Non-pigmented ciliary epithelial cell (primary cell): ENCODE measurements at regions not wholly inside any gene's neighbourhood (a gene's known extent, or its start where the extent isn't known, plus 50 kb on each side); places are given as distances from the start of the nearest gene placed in this dataset.

Experiments used
- DNase-seq: peaks from one replicate; pipeline ENCODE4 v3.0.0-alpha.2; 2010; ENCODE audit warnings: low read depth

DNA sequence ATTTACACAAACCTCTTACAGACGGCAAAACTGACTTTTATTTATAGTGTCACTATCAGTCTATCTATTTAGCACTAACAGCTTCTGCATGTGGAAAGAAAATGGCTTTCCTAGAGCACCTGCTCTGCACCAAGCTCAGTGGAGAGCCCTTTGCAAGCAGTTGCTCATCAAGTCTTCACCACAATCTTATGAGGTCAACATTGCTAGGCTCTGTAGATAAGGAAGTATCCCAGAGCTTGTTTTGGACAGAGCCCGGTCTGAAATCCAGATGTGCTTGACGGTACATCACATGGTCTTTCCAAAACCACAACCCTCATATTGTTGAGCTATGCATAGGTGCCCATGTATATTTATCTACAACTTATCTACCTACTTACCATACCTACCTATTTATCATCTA, 572.7 kb upstream of the CDH5 start:
- DNase-seq: no peak

DNA sequence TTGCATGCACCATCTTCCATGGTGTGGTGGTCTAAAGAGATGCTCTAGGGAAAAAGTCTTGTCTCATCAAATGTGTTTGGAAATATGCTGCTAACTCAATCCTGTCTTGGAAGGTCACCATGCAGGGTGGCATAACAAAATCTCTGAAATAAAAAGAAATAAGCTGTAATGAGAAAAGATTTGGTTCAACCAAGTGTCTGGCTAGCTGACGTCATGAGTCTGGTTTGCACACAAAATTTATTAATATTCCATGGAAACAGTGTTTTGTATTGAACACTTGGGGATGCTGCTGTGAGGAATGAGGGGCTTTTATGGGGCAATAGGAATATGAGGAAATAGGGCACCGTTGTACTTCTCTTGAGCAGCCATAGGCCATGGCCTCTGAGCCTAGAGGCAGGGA, 575.7 kb upstream of the CDH5 start:
- no peak for DNase-seq

DNA sequence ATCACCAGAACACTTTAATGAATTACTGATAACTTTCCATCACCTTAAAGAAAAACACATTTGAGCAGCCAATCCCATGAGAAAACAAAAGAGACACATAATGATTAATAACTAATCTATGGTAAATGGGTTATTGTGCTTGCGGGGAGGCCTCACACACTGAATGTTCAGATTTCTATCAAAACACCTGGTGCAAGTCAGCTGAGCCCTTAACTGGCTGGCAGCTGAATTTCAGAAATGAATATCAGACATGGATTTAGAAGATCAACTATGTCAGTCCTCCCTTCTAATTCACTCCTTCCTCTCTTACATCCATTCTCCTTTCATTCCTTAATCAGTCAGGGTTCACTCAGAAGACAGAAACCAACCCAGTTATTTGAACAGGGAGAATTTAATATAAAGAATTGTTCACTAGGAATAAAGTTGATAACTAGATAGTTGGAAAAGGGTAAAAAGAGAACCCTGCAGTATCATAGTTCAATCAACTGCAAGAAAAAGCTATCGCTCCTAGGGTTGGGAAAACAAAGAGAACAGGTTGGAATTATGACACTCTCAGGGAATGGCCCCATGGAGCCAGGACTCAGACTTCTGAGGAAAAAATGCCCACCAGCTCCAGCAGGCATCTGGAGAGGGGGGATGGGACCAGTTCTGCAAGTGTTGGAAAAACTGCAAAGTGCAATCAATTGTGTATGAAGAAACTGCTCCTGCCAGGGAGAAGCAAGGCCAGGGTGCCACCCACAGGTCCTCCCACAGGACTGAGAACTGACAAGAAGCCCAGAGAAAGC, 577.1 kb upstream of the CDH5 start:
- DNase-seq: no peak

DNA sequence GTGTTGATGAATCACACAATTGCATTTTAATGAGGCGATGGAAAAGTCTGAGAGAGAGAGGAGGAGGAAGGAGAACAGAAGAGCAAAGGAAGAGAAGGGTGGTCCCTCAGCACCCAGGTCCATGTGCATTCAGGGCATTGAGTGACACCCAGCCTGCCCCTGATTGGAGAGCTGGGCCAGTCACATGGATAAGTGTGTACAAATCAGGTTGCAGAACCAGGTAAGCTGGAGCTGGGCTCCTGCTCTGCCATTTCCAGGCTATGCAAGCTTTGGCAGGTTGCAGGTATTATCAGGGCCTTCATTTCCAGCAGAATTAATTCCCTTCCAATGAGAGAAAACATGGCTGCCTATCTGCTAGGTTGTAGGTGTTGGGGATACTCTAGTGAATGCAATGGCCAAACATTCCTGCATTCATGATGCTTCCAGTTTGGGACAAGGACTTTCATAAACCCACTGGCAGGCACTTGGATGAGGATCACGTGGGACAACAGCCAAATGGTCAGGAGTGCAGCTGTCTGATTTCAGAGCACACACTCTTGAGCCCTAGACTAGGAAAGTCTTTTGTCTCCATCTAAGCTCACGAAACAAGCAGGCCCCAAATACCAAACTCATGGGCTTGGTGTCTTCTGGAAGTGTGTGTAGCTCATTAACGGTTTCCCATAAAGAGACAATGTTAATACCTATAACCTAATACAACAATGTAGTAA, 577.9 kb upstream of the CDH5 start:
- DNase-seq: no peak

GRCh38 chr16:65787921-65788320, 578.6 kb upstream of the CDH5 start:
- no peak for DNase-seq

- DNase-seq: no peak
These were observed 579.6 kb upstream of the CDH5 start for GRCh38 chr16:65786916-65787315.

DNA sequence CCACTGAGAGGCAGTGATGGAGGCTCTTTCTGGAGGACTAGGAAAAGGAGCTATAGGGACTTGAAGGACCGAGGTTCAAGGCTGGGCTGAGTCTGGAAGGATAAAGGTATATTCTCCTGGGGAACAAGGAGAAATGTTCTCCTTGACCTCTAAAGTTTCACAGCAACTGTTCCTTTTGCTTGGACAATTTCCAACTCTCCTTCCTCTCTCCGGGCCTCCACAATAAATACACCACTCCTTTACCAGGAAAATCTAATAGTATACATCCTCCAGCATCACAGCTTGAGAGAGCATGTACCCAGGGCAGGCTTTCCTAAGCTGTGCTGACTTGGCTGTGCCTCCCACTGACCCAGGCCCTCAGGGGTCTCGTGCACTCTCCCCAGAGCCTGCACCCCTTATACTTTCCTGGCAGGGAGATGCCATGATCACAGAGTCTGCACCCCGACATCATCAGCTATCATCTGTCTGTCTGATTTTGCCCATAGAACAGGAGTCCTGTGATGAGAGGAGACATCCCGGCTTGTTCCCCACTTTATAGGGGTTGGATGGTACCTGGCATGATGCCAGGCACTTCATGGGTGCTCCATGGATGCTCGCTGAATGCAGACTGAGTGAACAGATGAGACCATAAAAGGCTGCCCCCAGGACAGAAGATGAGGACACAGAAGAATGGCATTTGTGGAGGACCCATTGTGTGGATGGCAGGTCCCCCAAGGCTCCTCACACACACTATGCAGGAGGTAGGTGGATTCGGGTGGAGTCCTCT, 582.6 kb upstream of the CDH5 start:
- DNase-seq: no peak

GRCh38 chr16:65782611-65783600, 583.6 kb upstream of the CDH5 start:
- peak; percentile 40 for DNase-seq

DNA sequence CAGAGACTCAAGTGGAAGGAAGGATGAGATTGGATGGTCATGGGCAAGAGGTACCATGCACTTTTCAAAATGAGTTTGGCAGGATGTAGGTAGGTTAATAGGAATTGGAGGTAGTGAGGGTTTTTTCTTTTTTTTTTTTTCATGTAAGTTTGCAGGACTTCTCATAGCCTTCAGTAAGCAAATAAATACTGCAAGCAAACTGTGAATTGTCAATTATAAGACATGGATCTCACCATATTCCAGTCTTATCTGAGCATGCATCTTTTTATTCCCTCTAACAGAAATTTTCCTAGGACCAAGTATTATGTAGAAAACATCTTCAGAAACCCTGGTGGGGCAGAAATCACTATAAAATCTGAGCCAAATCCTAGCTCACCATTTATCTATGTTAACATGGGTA, 584.6 kb upstream of the CDH5 start:
- DNase-seq: no peak

- DNase-seq: peak; percentile 11
These were observed 585.1 kb upstream of the CDH5 start for GRCh38 chr16:65781363-65781762.

DNA sequence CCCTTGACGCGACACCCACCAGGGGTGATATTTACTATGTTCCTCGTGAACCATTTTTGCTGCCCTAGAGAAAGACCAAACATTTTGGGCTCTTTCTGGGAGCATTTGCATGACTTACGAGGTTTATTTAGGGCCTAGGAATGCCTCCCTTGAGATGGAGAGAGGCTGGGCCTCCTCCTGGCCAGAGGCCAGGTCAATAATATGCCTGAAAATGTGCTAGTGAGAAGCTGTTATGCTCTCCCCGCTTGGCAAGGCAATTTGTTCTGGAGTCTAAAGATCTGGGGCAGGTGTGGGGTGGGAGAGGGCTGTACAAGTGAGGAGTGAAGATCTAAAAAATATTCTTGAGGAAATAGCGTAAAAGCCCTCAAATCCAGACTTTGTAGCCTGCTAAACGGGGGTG, 587.3 kb upstream of the CDH5 start:
- no peak for DNase-seq

DNA sequence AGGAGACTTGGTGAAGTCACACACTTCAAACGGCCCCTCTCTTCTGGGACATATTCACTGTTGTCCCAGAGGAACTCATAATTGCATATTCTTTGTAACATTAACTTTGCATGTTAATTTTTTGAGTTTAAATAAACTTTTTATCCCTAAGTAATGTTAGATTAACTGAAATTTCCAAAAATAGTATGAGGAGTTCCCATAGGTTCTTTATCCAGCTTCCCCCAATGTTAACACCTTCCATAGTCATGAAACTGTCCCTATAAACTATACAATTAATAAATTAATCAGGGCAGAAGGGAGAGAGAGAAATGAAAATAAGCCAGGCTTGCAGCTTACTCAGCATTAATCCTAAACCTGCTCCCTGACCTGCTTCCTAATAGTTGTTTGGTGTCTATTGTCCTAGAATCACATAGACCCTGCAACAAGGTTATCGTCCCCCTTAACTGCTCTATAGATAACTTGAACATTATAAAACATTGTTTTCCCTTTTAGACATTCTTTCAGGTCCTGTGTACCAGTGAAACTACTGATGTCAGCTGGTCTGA, 589.8 kb upstream of the CDH5 start:
- DNase-seq: no peak

GRCh38 chr16:65775829-65776228, 590.7 kb upstream of the CDH5 start:
- no peak for DNase-seq

DNA sequence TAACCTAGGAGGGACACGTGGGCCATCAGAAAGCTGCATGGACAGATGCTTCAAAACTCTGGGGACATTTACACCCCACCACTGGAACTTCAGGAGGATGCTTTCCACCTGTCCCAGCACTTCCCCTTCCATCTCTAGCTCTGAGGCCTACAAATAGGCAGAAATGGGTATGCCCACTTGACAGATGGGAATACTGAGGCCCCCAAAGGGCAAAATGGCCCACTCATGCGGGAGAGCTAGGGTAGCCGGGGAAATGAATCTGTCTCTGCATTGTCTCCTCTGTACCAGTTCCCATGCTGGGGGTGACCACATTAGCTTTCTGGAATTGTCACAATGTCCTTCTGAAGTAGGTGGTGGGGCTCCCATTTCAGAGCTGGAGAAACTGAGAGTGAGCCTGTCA, 592.1 kb upstream of the CDH5 start:
- DNase-seq: no peak

GRCh38 chr16:65773301-65773874, 593.1 kb upstream of the CDH5 start:
- DNase-seq: no peak

GRCh38 chr16:65772134-65772732, 594.3 kb upstream of the CDH5 start:
- DNase-seq: no peak

- DNase-seq: no peak
These were observed 594.8 kb upstream of the CDH5 start for GRCh38 chr16:65771707-65772106.

DNA sequence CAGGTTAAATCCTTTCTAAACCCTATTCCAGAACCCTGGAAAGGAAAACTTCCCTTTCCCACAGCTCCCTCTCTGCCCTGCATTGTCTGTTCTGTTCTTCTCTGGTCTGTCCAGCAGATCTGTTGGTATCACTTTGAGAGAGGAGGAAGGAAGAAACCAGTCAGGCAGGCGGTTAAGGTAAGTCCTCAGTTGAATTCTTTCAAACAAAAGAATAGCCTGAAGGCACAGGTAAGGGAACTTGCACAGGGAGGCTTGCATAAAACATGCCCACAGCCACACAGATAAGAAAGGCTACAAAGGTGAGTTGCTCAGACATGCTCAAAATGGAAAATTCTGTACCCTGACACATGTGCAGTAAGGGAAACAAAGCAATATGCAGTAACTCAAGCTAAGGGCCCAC, 595.7 kb upstream of the CDH5 start:
- DNase-seq: no peak

DNA sequence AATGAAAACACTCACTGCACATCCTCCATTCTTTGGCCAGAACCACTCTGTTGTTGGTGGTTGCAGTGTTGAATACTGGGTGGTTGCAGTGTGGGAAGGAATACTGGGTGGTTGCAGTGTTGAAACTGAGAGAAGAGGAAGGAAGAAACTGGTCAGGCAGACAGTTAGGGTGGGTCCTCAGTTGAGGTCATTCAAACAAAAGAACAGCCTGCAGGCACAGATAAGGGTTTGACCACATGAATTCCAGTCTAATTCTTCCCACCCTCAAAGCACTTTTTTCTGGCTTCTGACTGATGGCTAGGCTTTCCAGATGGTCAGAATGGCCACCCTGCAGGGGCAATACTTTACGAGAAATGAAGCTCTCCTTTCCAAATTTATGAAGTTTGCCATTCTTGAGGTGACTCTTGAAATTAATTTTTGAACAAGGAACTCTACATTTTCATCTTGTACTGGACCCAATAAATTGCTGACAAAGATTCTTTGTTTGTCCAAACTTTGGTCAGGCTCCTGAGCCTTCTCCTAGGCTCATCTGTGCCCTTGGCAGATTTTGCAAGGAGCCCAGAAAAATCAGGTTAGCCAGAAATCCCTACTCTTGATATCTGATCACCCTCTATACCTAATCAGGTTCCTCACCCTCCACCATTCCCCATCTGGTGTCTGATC, 596.6 kb upstream of the CDH5 start:
- DNase-seq: peak; percentile 27

GRCh38 chr16:65769055-65769465, 597.4 kb upstream of the CDH5 start:
- peak; percentile 49 for DNase-seq
